GM19240 (cell line): ENCODE measurements at regions not wholly inside any gene's neighbourhood (a gene's known extent, or its start where the extent isn't known, plus 50 kb on each side); places are given as distances from the start of the nearest gene placed in this dataset.

Experiments
- DNase-seq: peaks from one replicate; pipeline ENCODE4 v3.0.0; 2011; ENCODE audit warnings: low spot score; ENCODE audit not compliant: insufficient read length

DNA sequence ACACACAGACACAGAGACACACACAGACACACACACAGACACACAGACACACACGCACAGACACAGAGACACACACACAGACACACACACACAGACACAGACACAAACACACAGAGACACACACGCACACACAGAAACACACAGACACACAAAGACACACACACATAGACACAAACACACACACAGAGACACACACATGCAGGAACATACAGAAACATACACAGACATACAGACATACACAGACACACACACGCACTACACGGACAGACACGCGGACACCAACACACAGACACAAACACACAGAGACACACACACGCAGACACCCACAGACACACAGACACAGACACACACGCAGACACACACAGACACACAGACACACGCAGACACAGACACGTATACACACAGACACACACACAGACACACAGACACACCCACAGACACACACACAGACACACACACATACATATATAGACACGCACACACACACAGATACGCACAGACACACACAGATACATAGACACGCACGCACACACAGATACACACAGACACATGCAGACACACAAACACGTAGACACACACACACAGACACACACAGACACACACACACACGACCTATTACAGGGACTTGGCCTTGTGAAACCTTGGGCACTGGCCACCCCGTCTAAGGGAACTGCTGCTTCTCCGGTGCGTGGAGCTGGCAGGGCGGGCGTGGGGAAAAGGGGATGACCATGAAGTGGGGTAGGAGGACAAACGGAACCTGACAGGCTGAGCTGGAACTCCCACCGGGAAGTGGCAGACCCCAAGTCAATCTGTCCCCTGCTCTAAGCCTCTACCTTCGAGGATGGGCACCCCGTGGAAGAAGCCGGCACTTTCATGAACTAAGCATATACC, 211.4 kb downstream of the TFCP2L1 start:
- no peak for DNase-seq

DNA sequence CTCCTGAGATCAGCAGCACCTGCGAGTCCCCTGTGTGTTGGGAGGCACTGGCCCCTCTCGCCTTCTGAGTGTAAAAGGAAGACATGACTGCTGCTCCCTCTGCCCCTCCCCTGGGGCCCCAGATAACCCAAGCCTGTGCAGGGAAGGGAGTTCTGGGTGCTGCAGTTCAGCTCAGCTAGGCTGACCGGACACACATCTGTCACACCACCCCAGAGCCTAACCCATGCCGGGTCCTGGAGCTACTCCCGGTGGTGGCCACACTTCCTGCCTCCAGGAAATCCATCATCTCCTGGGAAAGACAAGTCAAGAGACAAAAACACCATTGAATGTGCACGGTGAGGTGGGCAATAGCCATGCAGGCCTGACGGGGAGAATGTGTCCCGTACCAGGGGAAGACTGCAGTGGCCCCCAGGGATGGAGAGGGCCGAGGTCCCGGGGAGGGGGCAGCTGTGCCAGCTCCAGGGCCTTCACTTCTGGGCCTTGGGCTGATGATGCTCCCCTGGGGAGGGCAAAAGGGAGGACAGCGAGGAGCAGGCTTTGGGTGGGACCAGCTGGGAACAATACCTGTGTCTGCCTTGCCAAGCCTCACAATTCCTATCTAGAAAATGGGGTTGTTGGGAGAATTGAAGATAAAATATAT, 210.6 kb downstream of the TFCP2L1 start:
- no peak for DNase-seq

- peak; percentile 19 for DNase-seq
These were observed 209.9 kb downstream of the TFCP2L1 start for GRCh38 chr2:121075006-121075551.

GRCh38 chr2:121075641-121076497, 209.1 kb downstream of the TFCP2L1 start:
- no peak for DNase-seq

DNA sequence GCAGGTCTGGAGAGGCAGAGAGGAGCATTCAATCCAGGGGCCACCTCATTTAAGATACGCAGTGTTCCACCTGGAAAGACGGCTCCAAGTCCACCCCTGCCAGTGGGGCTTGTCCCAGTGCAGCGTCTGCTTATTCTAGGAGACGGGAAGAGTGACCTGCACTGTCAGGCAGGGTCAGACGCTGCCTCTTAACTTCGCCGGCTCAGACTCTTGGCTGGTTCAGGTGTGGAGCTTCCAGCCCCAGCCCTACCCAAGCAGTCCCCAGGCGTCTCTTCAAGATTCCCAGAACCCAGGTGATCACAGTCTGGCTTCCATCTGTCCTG, 208.5 kb downstream of the TFCP2L1 start:
- no peak for DNase-seq

GRCh38 chr2:121076885-121077549, 208.0 kb downstream of the TFCP2L1 start:
- DNase-seq, result peak; percentile 28

GRCh38 chr2:121078899-121079298, 206.1 kb downstream of the TFCP2L1 start:
- no peak for DNase-seq

DNA sequence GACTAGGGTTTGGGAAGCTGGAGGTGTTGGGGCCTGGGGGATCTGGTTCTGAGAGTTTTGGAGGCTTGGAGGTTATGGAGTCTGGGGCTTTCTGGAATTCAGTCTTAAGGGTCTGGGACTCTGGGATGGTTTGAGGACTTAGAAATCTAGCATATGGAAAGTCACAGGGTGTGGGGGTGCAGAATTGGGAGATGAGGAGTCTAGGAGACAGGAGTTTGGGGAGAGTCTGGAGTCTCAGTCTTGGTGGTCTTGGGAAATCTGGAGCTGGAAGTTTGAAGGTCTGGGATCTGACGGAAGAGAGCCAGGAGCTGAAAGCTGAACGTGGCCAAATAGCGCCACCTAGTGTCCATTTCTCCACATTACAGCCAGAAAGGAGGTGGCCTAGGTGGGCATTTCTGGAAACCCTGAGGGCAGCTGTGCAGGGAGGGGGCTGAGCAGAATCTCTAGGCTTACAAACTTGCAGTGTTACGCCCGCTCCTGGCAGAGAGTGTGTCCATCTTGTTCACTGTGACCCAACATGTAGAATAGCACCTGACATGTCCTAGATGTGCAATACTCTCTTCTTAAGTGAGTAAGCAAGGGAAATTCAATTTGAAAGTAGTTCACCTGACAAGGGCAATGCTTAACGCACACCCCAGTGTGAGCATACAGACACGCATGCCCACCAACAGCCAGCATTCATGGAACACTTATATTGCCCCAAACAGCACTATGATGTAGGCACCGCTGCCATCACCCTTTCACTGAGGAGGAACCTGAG, 204.8 kb downstream of the TFCP2L1 start:
- DNase-seq, result peak; percentile 22

- DNase-seq, result no peak
These were observed 203.3 kb downstream of the TFCP2L1 start for GRCh38 chr2:121081701-121082100.

- DNase-seq, result no peak
These were observed 202.8 kb downstream of the TFCP2L1 start for GRCh38 chr2:121082191-121082590.

- DNase-seq, result no peak
These were observed 200.8 kb downstream of the TFCP2L1 start for GRCh38 chr2:121084130-121084680.

GRCh38 chr2:121085801-121086200, 199.2 kb downstream of the TFCP2L1 start:
- no peak for DNase-seq

DNA sequence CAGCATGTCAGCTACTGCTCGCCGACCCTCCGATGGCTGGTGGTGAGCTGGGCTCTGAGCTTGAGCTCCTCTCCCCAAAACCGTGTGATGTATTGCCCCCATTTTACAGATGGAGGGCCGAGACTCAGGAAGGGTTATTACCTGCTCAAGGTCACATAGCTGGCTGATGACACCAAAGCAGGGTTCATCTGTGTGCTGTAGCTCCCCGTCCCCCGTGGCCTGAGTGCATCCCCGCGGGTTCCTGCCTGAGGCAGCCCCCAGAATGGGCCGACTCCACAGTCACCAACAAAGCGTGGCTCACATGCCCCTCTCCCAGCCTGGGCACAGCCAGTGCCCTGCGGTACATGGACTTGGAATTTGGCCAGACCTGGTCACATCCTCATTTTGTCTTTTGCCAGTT, 198.6 kb downstream of the TFCP2L1 start:
- no peak for DNase-seq

DNA sequence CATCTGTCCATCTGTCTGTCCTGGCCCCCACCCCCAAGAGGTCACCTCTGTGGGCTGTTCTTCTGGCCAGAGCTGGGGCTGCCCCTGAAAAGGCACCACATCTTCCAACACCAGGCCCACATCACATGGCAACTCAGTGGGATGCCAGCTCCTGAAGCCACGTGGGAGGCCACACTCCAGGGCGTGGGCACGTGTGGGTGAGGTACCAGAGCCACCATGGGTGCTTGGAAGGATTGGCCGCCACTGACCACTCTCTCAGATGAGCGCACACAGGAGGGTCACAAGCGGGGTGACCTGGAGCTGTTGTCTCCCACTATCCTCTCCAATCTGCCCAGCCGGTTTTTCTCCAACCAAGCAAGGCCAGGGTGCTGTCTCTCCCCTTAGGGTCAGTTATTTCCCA, 197.9 kb downstream of the TFCP2L1 start:
- DNase-seq, result no peak

- DNase-seq, result no peak
These were observed 196.5 kb downstream of the TFCP2L1 start for GRCh38 chr2:121088251-121089165.

DNA sequence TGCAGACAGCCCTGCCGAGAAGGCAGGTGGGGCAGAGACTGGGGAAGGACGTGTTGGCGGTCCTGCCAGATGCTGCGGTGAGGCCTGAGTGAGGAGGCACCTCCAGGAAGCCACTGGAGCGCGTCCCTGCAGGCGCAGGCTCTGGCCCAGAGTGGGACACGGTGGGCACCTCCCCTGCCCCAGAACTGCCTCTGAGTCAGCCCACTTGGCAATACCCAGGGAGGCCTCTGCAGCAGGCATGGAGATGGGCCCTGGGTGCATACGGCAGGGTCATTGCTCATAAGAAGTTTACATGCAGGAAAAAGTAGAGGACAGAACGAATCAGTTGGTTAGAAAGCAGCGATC, 195.9 kb downstream of the TFCP2L1 start:
- DNase-seq, result no peak

- DNase-seq, result no peak
These were observed 194.8 kb downstream of the TFCP2L1 start for GRCh38 chr2:121090088-121090715.

DNA sequence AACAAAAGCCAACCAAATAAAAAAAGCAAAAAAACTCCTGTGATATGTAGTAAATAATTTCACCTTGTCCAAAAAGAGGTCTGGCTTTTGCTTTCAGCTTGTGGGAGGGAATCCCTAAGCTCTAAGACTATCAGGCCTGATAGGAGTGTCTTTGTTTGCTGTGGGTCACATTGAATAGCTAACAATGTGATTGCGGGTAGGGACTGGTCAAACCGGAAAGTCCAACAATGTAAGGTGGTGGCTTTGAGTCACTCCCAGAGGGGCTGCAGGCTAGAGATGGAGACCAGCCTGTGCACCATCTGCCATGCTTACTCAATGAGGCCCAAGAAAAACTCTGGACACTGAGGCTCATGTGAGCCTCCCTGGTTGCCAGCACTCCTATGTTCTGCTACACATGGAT, 192.9 kb downstream of the TFCP2L1 start:
- DNase-seq, result no peak

- DNase-seq, result no peak
These were observed 191.3 kb downstream of the TFCP2L1 start for GRCh38 chr2:121093692-121094091.
